ENCODE measurements at regions not wholly inside any gene's neighbourhood (a gene's known extent, or its start where the extent isn't known, plus 50 kb on each side); places are given as distances from the start of the nearest gene placed in this dataset.

DNA sequence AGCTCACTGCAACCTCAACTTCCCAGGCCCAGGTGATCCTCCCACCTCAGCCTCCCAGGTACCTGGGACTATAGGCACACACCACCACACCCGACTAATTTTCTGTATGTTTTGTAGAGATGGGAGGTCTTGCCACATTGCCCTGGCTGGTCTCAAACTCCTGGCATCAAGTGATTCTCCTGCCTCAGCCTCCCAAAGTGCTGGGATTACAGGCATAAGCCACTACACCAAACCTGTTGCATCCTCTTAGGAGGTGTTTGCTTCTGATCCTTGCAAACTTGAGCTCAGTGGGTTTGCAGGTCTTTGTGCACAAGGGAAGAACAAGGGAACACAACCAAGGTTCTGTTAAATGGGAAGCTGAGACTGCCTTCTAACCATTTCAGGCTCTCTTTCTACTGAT lies 184.6 kb downstream of the ARHGAP12 start:
- TF ChIP-seq, protein P1, sequence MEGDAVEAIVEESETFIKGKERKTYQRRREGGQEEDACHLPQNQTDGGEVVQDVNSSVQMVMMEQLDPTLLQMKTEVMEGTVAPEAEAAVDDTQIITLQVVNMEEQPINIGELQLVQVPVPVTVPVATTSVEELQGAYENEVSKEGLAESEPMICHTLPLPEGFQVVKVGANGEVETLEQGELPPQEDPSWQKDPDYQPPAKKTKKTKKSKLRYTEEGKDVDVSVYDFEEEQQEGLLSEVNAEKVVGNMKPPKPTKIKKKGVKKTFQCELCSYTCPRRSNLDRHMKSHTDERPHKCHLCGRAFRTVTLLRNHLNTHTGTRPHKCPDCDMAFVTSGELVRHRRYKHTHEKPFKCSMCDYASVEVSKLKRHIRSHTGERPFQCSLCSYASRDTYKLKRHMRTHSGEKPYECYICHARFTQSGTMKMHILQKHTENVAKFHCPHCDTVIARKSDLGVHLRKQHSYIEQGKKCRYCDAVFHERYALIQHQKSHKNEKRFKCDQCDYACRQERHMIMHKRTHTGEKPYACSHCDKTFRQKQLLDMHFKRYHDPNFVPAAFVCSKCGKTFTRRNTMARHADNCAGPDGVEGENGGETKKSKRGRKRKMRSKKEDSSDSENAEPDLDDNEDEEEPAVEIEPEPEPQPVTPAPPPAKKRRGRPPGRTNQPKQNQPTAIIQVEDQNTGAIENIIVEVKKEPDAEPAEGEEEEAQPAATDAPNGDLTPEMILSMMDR (IDR thresholded peaks at IDR 0.05): no peak
- no peak for TF ChIP-seq ZFX (IDR thresholded peaks at IDR 0.05; ENCODE audit: borderline replicate concordance)
